ENCODE measurements at regions not wholly inside any gene's neighbourhood (a gene's known extent, or its start where the extent isn't known, plus 50 kb on each side); places are given as distances from the start of the nearest gene placed in this dataset.

DNA sequence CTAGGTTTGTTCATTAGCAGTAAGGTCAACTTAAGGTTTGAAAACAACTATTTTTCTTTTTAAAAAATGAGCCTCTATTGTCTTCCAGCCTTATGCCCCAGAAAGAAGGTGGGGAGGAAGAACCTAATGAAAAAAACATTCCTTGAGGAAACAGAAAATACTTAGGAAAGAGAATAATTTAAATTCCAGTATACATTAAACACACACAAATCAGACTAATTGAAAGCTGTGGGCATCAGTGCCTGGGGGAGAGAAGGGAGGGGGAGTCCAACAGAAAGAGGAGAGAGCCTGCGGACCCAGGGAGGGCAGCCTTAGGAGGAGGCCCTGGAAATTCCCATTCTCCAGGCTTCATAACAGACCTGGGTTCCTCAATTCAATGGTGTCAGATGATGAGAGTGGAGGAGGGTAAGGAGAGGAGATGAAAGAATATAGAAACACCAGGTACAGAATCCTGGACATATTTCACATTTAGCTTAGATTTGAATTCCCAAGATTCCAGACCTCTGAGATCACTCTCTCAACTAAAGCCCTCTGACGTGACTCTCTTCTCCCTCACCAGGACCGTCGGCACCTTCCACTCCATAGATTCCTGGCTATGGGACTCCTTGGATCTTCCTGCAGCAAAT, 320.5 kb upstream of the UMPS start:
- TF ChIP-seq ZSCAN9 (CRISPR knock-in tag; IDR thresholded peaks at IDR 0.05; ENCODE audit: borderline replicate concordance) (no peak), KAT7 (CRISPR knock-in tag; IDR thresholded peaks at IDR 0.05; ENCODE audit: borderline replicate concordance) (no peak), NFRKB (IDR thresholded peaks at IDR 0.05) (no peak)

Measured in HepG2 (cell line).